ENCODE measurements at regions not wholly inside any gene's neighbourhood (a gene's known extent, or its start where the extent isn't known, plus 50 kb on each side); places are given as distances from the start of the nearest gene placed in this dataset.
"Not testable (repeated sequence)": the region's sequence is repeated elsewhere in the genome, so short reads cannot be mapped to it uniquely, and the experiment has no call there.

DNA sequence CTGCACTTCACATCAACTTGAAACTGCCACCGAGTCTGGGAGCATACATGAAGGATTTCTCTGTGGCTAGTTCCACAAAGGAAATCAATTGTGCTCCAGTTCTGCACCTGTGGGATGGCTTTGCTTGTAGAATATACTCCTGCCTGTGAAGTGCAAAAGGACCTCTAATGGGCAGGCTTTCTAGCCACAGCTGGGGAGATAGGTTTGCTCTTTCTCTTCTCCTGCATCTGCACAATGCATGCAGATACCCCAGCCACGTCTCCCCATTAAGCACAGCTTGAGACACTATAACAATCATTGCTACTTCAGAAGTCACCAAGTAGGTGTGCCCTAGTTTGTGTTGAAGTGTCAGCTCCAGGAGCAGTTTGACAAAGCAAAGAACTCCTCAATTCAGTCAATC lies 364.6 kb downstream of the ZIC3 start:
- Histone ChIP-seq H3K27me3 (ENCODE audit: control insufficient read depth, insufficient read depth, low read length) (no peaks in the 10 kb centered on the region), H3K9ac (ENCODE audit: insufficient read depth, low read length) (no peak overlapping the region), H3K27ac (ENCODE audit: insufficient read depth, low read length) (no peak overlapping the region), H3K79me2 (ENCODE audit: control insufficient read depth, insufficient read depth, low read length) (no peaks in the 10 kb centered on the region), H3K36me3 (ENCODE audit: control insufficient read depth, insufficient read depth, low read length) (no peaks in the 10 kb centered on the region), H3K9me3 (ENCODE audit: control insufficient read depth, insufficient read depth, low read depth, low read length) (no peaks in the 10 kb centered on the region), H3K4me3 (replicated peaks in 1 of 4; ENCODE audit: control extremely low read depth in 1 of 4, insufficient read depth in 1 of 4, low read depth in 3 of 4, low read length in 4 of 4) (no peak overlapping the region), H3K4me1 (ENCODE audit: control insufficient read depth, extremely low read depth, insufficient read depth, low read length) (no peaks in the 10 kb centered on the region), H2AFZ (ENCODE audit: low read length) (no peak overlapping the region), H3K4me2 (ENCODE audit: extremely low read depth, insufficient read depth, low read length) (no peak overlapping the region), H4K20me1 (ENCODE audit: control insufficient read depth, extremely low read depth, insufficient read depth, low read length) (no peaks in the 10 kb centered on the region)
- DNase-seq (ENCODE audit: low read depth in 2 of 2): no peak
- no peak for TF ChIP-seq EZH2 (IDR thresholded peaks at IDR 0.05; ENCODE audit: low read length, missing control alignments)
- TF ChIP-seq, protein P1, sequence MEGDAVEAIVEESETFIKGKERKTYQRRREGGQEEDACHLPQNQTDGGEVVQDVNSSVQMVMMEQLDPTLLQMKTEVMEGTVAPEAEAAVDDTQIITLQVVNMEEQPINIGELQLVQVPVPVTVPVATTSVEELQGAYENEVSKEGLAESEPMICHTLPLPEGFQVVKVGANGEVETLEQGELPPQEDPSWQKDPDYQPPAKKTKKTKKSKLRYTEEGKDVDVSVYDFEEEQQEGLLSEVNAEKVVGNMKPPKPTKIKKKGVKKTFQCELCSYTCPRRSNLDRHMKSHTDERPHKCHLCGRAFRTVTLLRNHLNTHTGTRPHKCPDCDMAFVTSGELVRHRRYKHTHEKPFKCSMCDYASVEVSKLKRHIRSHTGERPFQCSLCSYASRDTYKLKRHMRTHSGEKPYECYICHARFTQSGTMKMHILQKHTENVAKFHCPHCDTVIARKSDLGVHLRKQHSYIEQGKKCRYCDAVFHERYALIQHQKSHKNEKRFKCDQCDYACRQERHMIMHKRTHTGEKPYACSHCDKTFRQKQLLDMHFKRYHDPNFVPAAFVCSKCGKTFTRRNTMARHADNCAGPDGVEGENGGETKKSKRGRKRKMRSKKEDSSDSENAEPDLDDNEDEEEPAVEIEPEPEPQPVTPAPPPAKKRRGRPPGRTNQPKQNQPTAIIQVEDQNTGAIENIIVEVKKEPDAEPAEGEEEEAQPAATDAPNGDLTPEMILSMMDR (conservative IDR thresholded peaks at IDR 0.05 in 1 of 2, IDR thresholded peaks at IDR 0.05 in 1 of 2; ENCODE audit: low read depth in 1 of 2, low read length in 2 of 2): no peak

DNA sequence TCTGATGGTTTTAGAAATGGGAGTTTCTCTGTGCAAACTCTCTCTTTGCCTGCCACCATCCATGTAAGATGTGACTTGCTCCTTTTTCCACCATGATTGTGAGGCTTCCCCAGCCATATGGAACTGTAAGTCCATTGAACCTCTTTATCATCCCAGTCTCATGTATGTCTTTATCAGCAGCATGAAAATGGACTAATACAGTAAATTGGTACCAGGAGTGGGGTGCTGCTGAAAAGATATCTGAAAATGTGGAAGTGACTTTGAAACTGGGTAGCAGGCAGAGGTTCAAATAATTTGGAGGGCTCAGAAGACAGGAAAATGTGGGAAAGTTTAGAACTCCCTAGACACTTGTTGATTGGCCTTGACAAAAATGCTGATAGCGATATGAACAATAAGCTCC lies 368.3 kb downstream of the ZIC3 start:
- H3K9me3 ChIP-seq (ENCODE audit: control insufficient read depth, insufficient read depth, low read depth, low read length); H4K20me1 ChIP-seq (ENCODE audit: control insufficient read depth, extremely low read depth, insufficient read depth, low read length); H3K4me2 ChIP-seq (ENCODE audit: extremely low read depth, insufficient read depth, low read length); H3K36me3 ChIP-seq (ENCODE audit: control insufficient read depth, insufficient read depth, low read length); H3K27ac ChIP-seq (ENCODE audit: insufficient read depth, low read length); H3K9ac ChIP-seq (ENCODE audit: insufficient read depth, low read length); H3K4me1 ChIP-seq (ENCODE audit: control insufficient read depth, extremely low read depth, insufficient read depth, low read length); H3K4me3 ChIP-seq (replicated peaks in 1 of 4; ENCODE audit: control extremely low read depth in 1 of 4, insufficient read depth in 1 of 4, low read depth in 3 of 4, low read length in 4 of 4); H3K79me2 ChIP-seq (ENCODE audit: control insufficient read depth, insufficient read depth, low read length); H2AFZ ChIP-seq (ENCODE audit: low read length); DNase-seq (ENCODE audit: low read depth in 2 of 2); H3K27me3 ChIP-seq (ENCODE audit: control insufficient read depth, insufficient read depth, low read length): not testable (repeated sequence)

DNA sequence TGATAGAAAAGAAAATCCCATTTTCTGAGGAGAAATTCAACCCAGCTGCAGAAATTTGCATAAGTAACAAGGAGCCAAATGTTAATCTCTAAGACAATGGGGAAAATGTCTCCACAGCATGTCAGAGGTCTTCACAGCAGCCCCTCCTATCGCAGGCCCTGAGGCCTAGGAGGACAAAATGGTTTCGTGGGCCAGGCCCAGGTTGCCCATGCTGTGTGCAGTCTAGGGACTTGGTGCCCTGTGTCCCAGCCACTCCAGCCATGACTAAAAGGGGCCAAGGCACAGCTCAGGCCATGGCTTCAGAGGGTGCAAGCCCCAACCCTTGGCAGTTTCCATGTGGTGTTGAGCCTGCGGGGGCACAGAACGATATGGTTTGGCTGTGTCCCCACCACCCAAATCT lies 369.0 kb downstream of the ZIC3 start:
- H4K20me1 ChIP-seq (ENCODE audit: control insufficient read depth, extremely low read depth, insufficient read depth, low read length); H3K27me3 ChIP-seq (ENCODE audit: control insufficient read depth, insufficient read depth, low read length); H3K79me2 ChIP-seq (ENCODE audit: control insufficient read depth, insufficient read depth, low read length); DNase-seq (ENCODE audit: low read depth in 2 of 2); H3K36me3 ChIP-seq (ENCODE audit: control insufficient read depth, insufficient read depth, low read length); H3K27ac ChIP-seq (ENCODE audit: insufficient read depth, low read length); H3K4me3 ChIP-seq (replicated peaks in 1 of 4; ENCODE audit: control extremely low read depth in 1 of 4, insufficient read depth in 1 of 4, low read depth in 3 of 4, low read length in 4 of 4); H2AFZ ChIP-seq (ENCODE audit: low read length); H3K4me2 ChIP-seq (ENCODE audit: extremely low read depth, insufficient read depth, low read length); H3K9ac ChIP-seq (ENCODE audit: insufficient read depth, low read length); H3K4me1 ChIP-seq (ENCODE audit: control insufficient read depth, extremely low read depth, insufficient read depth, low read length); H3K9me3 ChIP-seq (ENCODE audit: control insufficient read depth, insufficient read depth, low read depth, low read length): not testable (repeated sequence)

DNA sequence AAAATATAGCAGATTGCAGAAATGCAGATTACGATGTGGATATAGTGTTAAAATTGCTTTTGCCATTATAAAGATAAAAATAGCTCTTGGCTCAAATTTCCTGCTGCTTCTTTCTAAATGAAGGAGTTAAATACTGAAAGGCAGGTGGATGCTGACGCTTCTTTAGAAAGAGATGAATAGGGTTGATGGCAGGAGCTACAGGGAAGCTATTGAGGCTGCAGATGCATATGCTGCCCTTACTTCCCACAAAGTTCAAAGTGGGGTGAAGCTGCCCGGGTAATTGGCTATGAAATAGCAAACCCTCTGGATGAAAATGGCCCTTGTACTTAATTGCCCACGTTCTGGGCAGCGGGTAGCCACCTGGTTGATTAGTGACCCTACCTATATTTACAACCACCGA lies 379.5 kb downstream of the ZIC3 start:
- H3K36me3 ChIP-seq (ENCODE audit: control insufficient read depth, insufficient read depth, low read length): no peaks in the 10 kb centered on the region
- no peak overlapping the region for H3K27ac ChIP-seq (ENCODE audit: insufficient read depth, low read length)
- H3K9ac ChIP-seq (ENCODE audit: insufficient read depth, low read length): no peak overlapping the region
- no peaks in the 10 kb centered on the region for H3K9me3 ChIP-seq (ENCODE audit: control insufficient read depth, insufficient read depth, low read depth, low read length)
- no peak overlapping the region for H3K4me2 ChIP-seq (ENCODE audit: extremely low read depth, insufficient read depth, low read length)
- no peak overlapping the region for H3K4me3 ChIP-seq (replicated peaks in 1 of 4; ENCODE audit: control extremely low read depth in 1 of 4, insufficient read depth in 1 of 4, low read depth in 3 of 4, low read length in 4 of 4)
- H2AFZ ChIP-seq (ENCODE audit: low read length): no peak overlapping the region
- H3K79me2 ChIP-seq (ENCODE audit: control insufficient read depth, insufficient read depth, low read length): no peaks in the 10 kb centered on the region
- DNase-seq (ENCODE audit: low read depth in 2 of 2): no peak
- TF ChIP-seq EZH2 (IDR thresholded peaks at IDR 0.05; ENCODE audit: low read length, missing control alignments): no peak
- TF ChIP-seq, protein P1 (conservative IDR thresholded peaks at IDR 0.05 in 1 of 2, IDR thresholded peaks at IDR 0.05 in 1 of 2; ENCODE audit: low read depth in 1 of 2, low read length in 2 of 2): no peak
- no peaks in the 10 kb centered on the region for H3K4me1 ChIP-seq (ENCODE audit: control insufficient read depth, extremely low read depth, insufficient read depth, low read length)
- no peaks in the 10 kb centered on the region for H3K27me3 ChIP-seq (ENCODE audit: control insufficient read depth, insufficient read depth, low read length)
- H4K20me1 ChIP-seq (ENCODE audit: control insufficient read depth, extremely low read depth, insufficient read depth, low read length): no peaks in the 10 kb centered on the region

Data from fibroblast of lung (primary cell).